ENCODE measurements at regions not wholly inside any gene's neighbourhood (a gene's known extent, or its start where the extent isn't known, plus 50 kb on each side); places are given as distances from the start of the nearest gene placed in this dataset.

GRCh38 chr7:82616059-82616728, 172.6 kb upstream of the CACNA2D1 start:
- intact Hi-C loops (cut with DNase I), result no loop called here
- Histone ChIP-seq H3K27ac (peak overlapping the region; percentile 48), H3K36me3 (no peaks in the 10 kb centered on the region), H3K27me3 (ENCODE audit: low read depth) (no peaks in the 10 kb centered on the region), H3K4me3 (no peak overlapping the region), H3K9me3 (no peaks in the 10 kb centered on the region), H3K4me1 (no peaks in the 10 kb centered on the region)
- DNase-seq (no peak), ATAC-seq (peak; percentile 81 to 86)
- TF ChIP-seq, protein P1, sequence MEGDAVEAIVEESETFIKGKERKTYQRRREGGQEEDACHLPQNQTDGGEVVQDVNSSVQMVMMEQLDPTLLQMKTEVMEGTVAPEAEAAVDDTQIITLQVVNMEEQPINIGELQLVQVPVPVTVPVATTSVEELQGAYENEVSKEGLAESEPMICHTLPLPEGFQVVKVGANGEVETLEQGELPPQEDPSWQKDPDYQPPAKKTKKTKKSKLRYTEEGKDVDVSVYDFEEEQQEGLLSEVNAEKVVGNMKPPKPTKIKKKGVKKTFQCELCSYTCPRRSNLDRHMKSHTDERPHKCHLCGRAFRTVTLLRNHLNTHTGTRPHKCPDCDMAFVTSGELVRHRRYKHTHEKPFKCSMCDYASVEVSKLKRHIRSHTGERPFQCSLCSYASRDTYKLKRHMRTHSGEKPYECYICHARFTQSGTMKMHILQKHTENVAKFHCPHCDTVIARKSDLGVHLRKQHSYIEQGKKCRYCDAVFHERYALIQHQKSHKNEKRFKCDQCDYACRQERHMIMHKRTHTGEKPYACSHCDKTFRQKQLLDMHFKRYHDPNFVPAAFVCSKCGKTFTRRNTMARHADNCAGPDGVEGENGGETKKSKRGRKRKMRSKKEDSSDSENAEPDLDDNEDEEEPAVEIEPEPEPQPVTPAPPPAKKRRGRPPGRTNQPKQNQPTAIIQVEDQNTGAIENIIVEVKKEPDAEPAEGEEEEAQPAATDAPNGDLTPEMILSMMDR (IDR thresholded peaks at IDR 0.05), result no peak

DNA sequence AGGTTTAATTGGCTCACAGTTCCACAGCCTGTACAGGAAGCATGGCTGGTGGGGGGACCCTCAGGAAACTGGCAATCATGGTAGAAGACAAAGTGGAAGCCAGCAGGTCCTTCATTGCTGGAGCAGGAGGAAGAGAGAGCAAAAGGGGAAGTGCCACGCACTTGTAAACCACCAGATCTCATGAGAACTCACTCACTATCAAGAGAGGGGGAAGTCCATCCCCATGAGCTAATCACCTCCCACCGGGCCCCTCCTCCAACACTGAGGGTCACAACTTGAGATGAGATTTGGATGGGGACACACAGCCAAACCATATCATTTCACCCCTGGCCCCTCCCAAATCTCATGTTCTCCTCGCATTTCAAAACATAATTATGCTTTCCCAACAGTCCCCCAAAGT, 171.9 kb upstream of the CACNA2D1 start:
- Histone ChIP-seq H3K4me3 (no peak overlapping the region), H3K36me3 (no peaks in the 10 kb centered on the region), H3K27ac (no peak overlapping the region), H3K9me3 (no peaks in the 10 kb centered on the region), H3K4me1 (no peaks in the 10 kb centered on the region), H3K27me3 (ENCODE audit: low read depth) (no peaks in the 10 kb centered on the region)
- TF ChIP-seq, protein P1 (IDR thresholded peaks at IDR 0.05), result no peak
- DNase-seq, result peak; percentile 55
- ATAC-seq, result peak; percentile 79 to 82
- intact Hi-C loops (cut with DNase I), result no loop called here

DNA sequence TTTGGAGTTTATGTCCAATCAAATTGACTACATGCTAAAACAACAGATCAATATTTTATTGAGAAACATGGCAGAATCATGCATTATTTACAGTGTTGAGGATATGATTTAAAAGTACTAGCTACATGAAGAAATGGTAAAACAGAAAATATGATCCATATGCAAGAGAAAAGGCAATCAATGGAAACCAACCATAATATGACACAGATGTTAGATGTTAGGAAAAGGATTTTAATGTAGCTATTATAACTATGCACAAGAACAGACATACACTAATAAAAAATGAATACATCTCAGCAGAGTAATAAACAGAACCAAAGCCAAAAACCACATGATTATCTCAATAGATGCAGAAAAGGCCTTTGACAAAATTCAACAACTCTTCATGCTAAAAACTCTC, 166.2 kb upstream of the CACNA2D1 start:
- ATAC-seq, result no peak
- intact Hi-C loops (cut with DNase I), result no loop called here
- H3K4me3 ChIP-seq, result no peak overlapping the region

DNA sequence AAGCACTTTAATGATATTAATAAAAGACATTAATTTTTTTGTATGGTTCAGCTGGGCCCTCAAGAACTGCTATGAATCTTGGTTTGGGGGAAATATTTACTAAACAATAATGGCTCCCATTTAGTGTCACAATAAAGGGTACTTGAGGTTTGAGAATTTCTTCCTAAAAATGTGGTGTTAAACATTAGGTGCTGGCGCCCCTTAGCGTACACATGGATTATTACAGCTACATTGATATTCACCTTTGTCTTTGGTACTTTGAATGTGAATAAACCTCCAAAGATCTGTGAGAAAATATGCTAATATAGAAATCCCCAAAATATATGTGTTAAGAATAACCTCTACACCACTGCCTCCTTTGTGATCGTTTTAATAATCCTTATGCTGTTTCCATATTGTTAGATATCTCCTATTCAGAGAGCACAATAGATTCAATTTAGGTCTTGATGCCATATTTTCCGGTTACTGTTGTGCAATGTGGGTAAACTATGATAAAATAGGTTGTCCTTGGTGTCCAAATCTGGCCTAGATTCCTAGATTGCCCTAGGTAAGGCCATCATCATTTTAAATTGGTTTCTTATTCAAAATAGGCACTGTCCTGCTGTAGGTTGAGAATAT, 161.8 kb upstream of the CACNA2D1 start:
- Histone ChIP-seq H3K27ac (no peak overlapping the region), H3K9me3 (no peaks in the 10 kb centered on the region), H3K4me3 (no peak overlapping the region), H3K36me3 (no peaks in the 10 kb centered on the region), H3K27me3 (ENCODE audit: low read depth) (no peaks in the 10 kb centered on the region), H3K4me1 (no peaks in the 10 kb centered on the region)
- no peak for ATAC-seq
- intact Hi-C loops (cut with DNase I), result no loop called here
- TF ChIP-seq, protein P1 (IDR thresholded peaks at IDR 0.05), result peak; percentile 55
- no peak for DNase-seq

More for the DNA sequence above, 166.2 kb upstream of the CACNA2D1 start:
- Histone ChIP-seq H3K9me3 (no peaks in the 10 kb centered on the region), H3K27me3 (ENCODE audit: low read depth) (no peaks in the 10 kb centered on the region), H3K4me1 (no peaks in the 10 kb centered on the region), H3K36me3 (no peaks in the 10 kb centered on the region), H3K27ac (no peak overlapping the region)
- DNase-seq, result no peak
- TF ChIP-seq, protein P1 (IDR thresholded peaks at IDR 0.05), result no peak

DNA sequence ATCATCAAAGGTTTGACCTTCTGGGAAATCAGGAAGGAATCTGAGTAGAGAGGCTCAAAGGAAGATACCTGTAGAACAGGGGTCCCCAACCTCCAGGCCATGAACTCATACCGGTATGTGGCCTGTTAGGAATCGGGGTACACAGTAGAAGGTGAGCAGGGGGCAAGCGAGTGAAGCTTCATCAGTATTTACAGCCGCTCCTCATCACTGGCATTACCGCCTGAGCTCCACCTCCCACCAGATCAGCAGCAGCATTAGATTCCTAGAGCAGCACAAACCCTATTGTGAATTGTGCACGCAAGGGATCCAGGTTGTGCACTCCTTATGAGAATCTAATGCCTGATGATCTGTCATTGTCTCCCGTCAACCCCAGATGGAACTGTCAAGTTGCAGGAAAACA, 158.5 kb upstream of the CACNA2D1 start:
- H3K4me3 ChIP-seq, result no peak overlapping the region
- no peaks in the 10 kb centered on the region for H3K9me3 ChIP-seq
- H3K27ac ChIP-seq, result no peak overlapping the region
- DNase-seq (no peak), ATAC-seq (no peak)
- H3K27me3 ChIP-seq (ENCODE audit: low read depth), result no peaks in the 10 kb centered on the region
- TF ChIP-seq, protein P1 (IDR thresholded peaks at IDR 0.05), result no peak
- no peaks in the 10 kb centered on the region for H3K4me1 ChIP-seq
- intact Hi-C loops (cut with DNase I), result no loop called here
- H3K36me3 ChIP-seq, result no peaks in the 10 kb centered on the region

Measured in lower lobe of right lung (tissue), 2 donors.